Ascending aorta (tissue), 2 donors: ENCODE measurements at regions not wholly inside any gene's neighbourhood (a gene's known extent, or its start where the extent isn't known, plus 50 kb on each side); places are given as distances from the start of the nearest gene placed in this dataset.
"Not testable (repeated sequence)": the region's sequence is repeated elsewhere in the genome, so short reads cannot be mapped to it uniquely, and the experiment has no call there.

Experiments used
- DNase-seq, 2 donors: peaks; one replicate each; pipeline ENCODE4 v3.0.0-alpha.2; 2019; ENCODE audit warnings: low spot score in 2 of 2
- H3K27ac ChIP-seq, 2 donors: fragments of 200-600 bp; sonication (generic); one replicate each; pipeline ENCODE4 v1.5.1; 2016 to 2017; ENCODE audit warnings: mild to moderate bottlenecking in 1 of 2
- H3K27me3 ChIP-seq: fragments of 200-600 bp; sonication (generic); one replicate; pipeline ENCODE4 v1.5.1; 2017
- H3K36me3 ChIP-seq, 2 donors: fragments of 200-600 bp; sonication (generic); one replicate each; pipeline ENCODE4 v1.5.1; 2016
- H3K4me1 ChIP-seq, 2 donors: fragments of 200-600 bp; sonication (generic); one replicate each; pipeline ENCODE4 v1.5.1; 2016 to 2017; ENCODE audit warnings: mild to moderate bottlenecking in 1 of 2
- H3K4me3 ChIP-seq, 2 donors: fragments of 200-600 bp; sonication (generic); one replicate each; pipeline ENCODE4 v1.5.1; 2016 to 2017; ENCODE audit warnings: mild to moderate bottlenecking in 1 of 2
- H3K9me3 ChIP-seq, 2 donors: fragments of 200-600 bp; sonication (generic); one replicate each; pipeline ENCODE4 v1.5.1; 2016
- CTCF ChIP-seq, 3 experiments: fragments of 200-600 bp in 2 of 3; fragments of 450-650 bp in 1 of 3; sonication (generic) in 2 of 3; IDR thresholded peaks; one replicate each; pipeline ENCODE4 v1.5.1; 2016 to 2019; ENCODE audit warnings: antibody characterized with exemption in 3 of 3, mild to moderate bottlenecking in 1 of 3, moderate library complexity in 1 of 3
- intact Hi-C: fragments of 100-400 bp; cut with DNase I; formaldehyde crosslinking; loops from one replicate; pipeline ENCODE4 v1.15.1; 2023

GRCh38 chr6:139954463-139955071, 580.1 kb upstream of the CITED2 start:
- no peak overlapping the region for H3K4me3 ChIP-seq
- peaks cover 5 to 16% of the 10 kb centered on the region in 2 donors for H3K9me3 ChIP-seq
- no peaks in the 10 kb centered on the region for H3K4me1 ChIP-seq
- TF ChIP-seq CTCF (IDR thresholded peaks at IDR 0.05), result no peak
- no peaks in the 10 kb centered on the region for H3K36me3 ChIP-seq
- H3K27me3 ChIP-seq, result no peaks in the 10 kb centered on the region
- no peak overlapping the region for H3K27ac ChIP-seq
- no peak for DNase-seq
- intact Hi-C loops, result no loop called here

GRCh38 chr6:139953780-139954179, 579.3 kb upstream of the CITED2 start:
- H3K4me3 ChIP-seq, H3K27me3 ChIP-seq, H3K36me3 ChIP-seq, H3K4me1 ChIP-seq, H3K27ac ChIP-seq, intact Hi-C loops, DNase-seq: not testable (repeated sequence)
- peaks cover 5 to 16% of the 10 kb centered on the region in 2 donors for H3K9me3 ChIP-seq

GRCh38 chr6:139951172-139951571, 576.7 kb upstream of the CITED2 start:
- Histone ChIP-seq H3K27me3 (no peaks in the 10 kb centered on the region), H3K4me1 (no peaks in the 10 kb centered on the region), H3K9me3 (peaks cover 5 to 16% of the 10 kb centered on the region in 2 donors), H3K27ac (no peak overlapping the region), H3K4me3 (no peak overlapping the region), H3K36me3 (no peaks in the 10 kb centered on the region)
- TF ChIP-seq CTCF (IDR thresholded peaks at IDR 0.05), result no peak
- DNase-seq, result no peak
- intact Hi-C loops, result no loop called here

- no peak for TF ChIP-seq CTCF (IDR thresholded peaks at IDR 0.05)
- H3K36me3 ChIP-seq, result no peaks in the 10 kb centered on the region
- no peak for DNase-seq
- intact Hi-C loops, result loop anchor here (5.0 to 10.0 kb wide), 5 partner anchors 37 to 573 kb away; partner anchors contain the start of gene CITED2
- no peak overlapping the region for H3K27ac ChIP-seq
- H3K4me3 ChIP-seq, result no peak overlapping the region
- H3K27me3 ChIP-seq, result no peaks in the 10 kb centered on the region
- peaks cover 2 to 25% of the 10 kb centered on the region in 2 donors for H3K4me1 ChIP-seq
- H3K9me3 ChIP-seq, result no peaks in the 10 kb centered on the region
Observed at GRCh38 chr6:139944976-139945375, 570.5 kb upstream of the CITED2 start.

- TF ChIP-seq CTCF (IDR thresholded peaks at IDR 0.05), result no peak
- Histone ChIP-seq H3K27me3 (no peaks in the 10 kb centered on the region), H3K4me3 (no peak overlapping the region), H3K9me3 (no peaks in the 10 kb centered on the region), H3K36me3 (no peaks in the 10 kb centered on the region), H3K27ac (peak overlapping the region; percentile 29 to 64), H3K4me1 (peaks cover 2 to 25% of the 10 kb centered on the region in 2 donors)
- DNase-seq, result no peak
- intact Hi-C loops, result loop anchor here (5.0 to 10.0 kb wide), 5 partner anchors 38 to 572 kb away; partner anchors contain the start of gene CITED2
Observed at GRCh38 chr6:139944131-139944530, 569.7 kb upstream of the CITED2 start.

- no peak for TF ChIP-seq CTCF (IDR thresholded peaks at IDR 0.05)
- no peak overlapping the region for H3K4me3 ChIP-seq
- H3K4me1 ChIP-seq, result peaks cover 2 to 25% of the 10 kb centered on the region in 2 donors
- H3K27ac ChIP-seq, result peak overlapping the region; percentile 29 to 64
- H3K36me3 ChIP-seq, result no peaks in the 10 kb centered on the region
- DNase-seq, result no peak
- H3K27me3 ChIP-seq, result no peaks in the 10 kb centered on the region
- intact Hi-C loops, result loop anchor here (5.0 to 10.0 kb wide), 5 partner anchors 39 to 571 kb away; partner anchors contain the start of gene CITED2
- no peaks in the 10 kb centered on the region for H3K9me3 ChIP-seq
Observed at GRCh38 chr6:139943391-139943790, 568.9 kb upstream of the CITED2 start.
